ENCODE measurements at regions not wholly inside any gene's neighbourhood (a gene's known extent, or its start where the extent isn't known, plus 50 kb on each side); places are given as distances from the start of the nearest gene placed in this dataset.

GRCh38 chr12:124381456-124382296 is 86.8 kb downstream of the RFLNA start:
- H3K9me3 ChIP-seq (replicated peaks in 1 of 2; ENCODE audit: control insufficient read depth in 1 of 2, insufficient read depth in 1 of 2, low read length in 2 of 2): no peaks in the 10 kb centered on the region
- H3K4me3 ChIP-seq (replicated peaks in 1 of 3; ENCODE audit: low read depth in 2 of 3, low read length in 3 of 3): peak overlapping the region in 1 of 3 experiments; percentile 48
- H3K9me3 Mint-ChIP-seq: peaks cover 0 to 2% (median 0%) of the 10 kb centered on the region in 7 donors
- peaks cover 96% of the 10 kb centered on the region for H4K20me1 ChIP-seq (ENCODE audit: insufficient read depth, low read length)
- peak overlapping the region; percentile 62 for H3K4me2 ChIP-seq (replicated peaks; ENCODE audit: extremely low read depth, low read length, poor library complexity, severe bottlenecking)
- H3K4me1 Mint-ChIP-seq: peaks cover 43% of the 10 kb centered on the region
- TF ChIP-seq, protein P1, sequence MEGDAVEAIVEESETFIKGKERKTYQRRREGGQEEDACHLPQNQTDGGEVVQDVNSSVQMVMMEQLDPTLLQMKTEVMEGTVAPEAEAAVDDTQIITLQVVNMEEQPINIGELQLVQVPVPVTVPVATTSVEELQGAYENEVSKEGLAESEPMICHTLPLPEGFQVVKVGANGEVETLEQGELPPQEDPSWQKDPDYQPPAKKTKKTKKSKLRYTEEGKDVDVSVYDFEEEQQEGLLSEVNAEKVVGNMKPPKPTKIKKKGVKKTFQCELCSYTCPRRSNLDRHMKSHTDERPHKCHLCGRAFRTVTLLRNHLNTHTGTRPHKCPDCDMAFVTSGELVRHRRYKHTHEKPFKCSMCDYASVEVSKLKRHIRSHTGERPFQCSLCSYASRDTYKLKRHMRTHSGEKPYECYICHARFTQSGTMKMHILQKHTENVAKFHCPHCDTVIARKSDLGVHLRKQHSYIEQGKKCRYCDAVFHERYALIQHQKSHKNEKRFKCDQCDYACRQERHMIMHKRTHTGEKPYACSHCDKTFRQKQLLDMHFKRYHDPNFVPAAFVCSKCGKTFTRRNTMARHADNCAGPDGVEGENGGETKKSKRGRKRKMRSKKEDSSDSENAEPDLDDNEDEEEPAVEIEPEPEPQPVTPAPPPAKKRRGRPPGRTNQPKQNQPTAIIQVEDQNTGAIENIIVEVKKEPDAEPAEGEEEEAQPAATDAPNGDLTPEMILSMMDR (IDR thresholded peaks at IDR 0.05): no peak
- peaks cover 52 to 70% of the 10 kb centered on the region in 2 donors for H3K36me3 ChIP-seq (replicated peaks in 1 of 2; ENCODE audit: control insufficient read depth in 1 of 2, insufficient read depth in 2 of 2, low read length in 2 of 2)
- 3% methylated on average over 21 of the region's 25 CpGs for WGBS (ENCODE audit: insufficient coverage)
- H3K27ac ChIP-seq (ENCODE audit: low read depth in 1 of 2, low read length in 2 of 2): peak overlapping the region; percentile 68 to 81
- peak overlapping the region; percentile 89 to 95 (median 92) for H3K27ac Mint-ChIP-seq
- H3K27me3 ChIP-seq (ENCODE audit: control insufficient read depth in 2 of 2, insufficient read depth in 2 of 2, low read length in 2 of 2): no peaks in the 10 kb centered on the region
- peaks cover 15% of the 10 kb centered on the region for H3K79me2 ChIP-seq (ENCODE audit: insufficient read depth, low read length)
- DNase-seq: peak; percentile 91 to 95 (median 92)
- peaks cover 41 to 43% of the 10 kb centered on the region in 2 donors for H3K4me1 ChIP-seq (ENCODE audit: control insufficient read depth in 1 of 2, insufficient read depth in 2 of 2, low read length in 2 of 2)
- no peaks in the 10 kb centered on the region for H3K27me3 Mint-ChIP-seq (ENCODE audit: low read depth in 3 of 3)
- H3K4me3 Mint-ChIP-seq: peak overlapping the region; percentile 65 to 85
- H3K9ac ChIP-seq (ENCODE audit: insufficient read depth, low read length, poor library complexity, severe bottlenecking): peak overlapping the region; percentile 61
- intact Hi-C loops (cut with micrococcal nuclease): no loop called here
- H2AFZ ChIP-seq (ENCODE audit: insufficient read depth, low read depth, low read length, poor library complexity, severe bottlenecking): no peak overlapping the region
- peaks cover 70 to 83% of the 10 kb centered on the region in 2 donors for H3K36me3 Mint-ChIP-seq

DNA sequence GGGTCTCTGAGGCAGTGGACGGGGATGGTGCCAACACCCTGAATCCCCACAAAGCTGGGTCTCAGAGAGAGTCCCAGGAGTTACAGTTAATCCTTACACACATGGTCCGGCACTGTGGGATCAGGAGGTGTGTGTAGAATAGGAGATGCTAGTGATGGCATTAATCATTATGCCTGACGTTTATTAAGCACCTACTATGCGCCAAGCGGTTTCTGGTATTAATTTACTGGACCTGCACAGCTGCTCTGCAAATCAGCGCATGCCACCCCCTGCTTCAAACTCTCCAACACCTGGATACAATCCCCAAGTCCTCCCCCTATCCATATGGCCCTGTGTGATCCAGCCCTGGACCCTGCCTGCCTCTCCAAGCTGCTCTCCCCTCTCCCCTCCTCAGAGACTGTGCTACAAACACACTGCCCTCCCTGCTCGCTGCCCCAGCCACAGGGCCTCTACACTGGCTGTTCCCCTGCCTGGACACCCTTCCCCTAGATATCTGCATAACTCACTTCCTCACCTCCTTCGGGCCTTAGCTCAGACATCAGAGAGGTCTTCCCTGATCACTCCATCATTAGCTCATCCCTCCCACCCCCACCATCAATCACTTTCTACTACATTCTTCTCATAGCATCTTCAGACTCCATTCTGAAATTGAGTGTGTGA is 86.0 kb downstream of the RFLNA start:
- TF ChIP-seq, protein P1 (IDR thresholded peaks at IDR 0.05): no peak
- H3K4me1 Mint-ChIP-seq: peaks cover 43% of the 10 kb centered on the region
- H3K36me3 Mint-ChIP-seq: peaks cover 71 to 83% of the 10 kb centered on the region in 2 donors
- WGBS (ENCODE audit: insufficient coverage): 38% methylated on average over 7 of the region's 8 CpGs
- Histone ChIP-seq H3K4me1 (ENCODE audit: control insufficient read depth in 1 of 2, insufficient read depth in 2 of 2, low read length in 2 of 2) (peaks cover 41 to 43% of the 10 kb centered on the region in 2 donors), H3K9me3 (replicated peaks in 1 of 2; ENCODE audit: control insufficient read depth in 1 of 2, insufficient read depth in 1 of 2, low read length in 2 of 2) (no peaks in the 10 kb centered on the region), H4K20me1 (ENCODE audit: insufficient read depth, low read length) (peaks cover 96% of the 10 kb centered on the region), H2AFZ (ENCODE audit: insufficient read depth, low read depth, low read length, poor library complexity, severe bottlenecking) (no peak overlapping the region), H3K27ac (ENCODE audit: low read depth in 1 of 2, low read length in 2 of 2) (peak overlapping the region; percentile 68 to 81), H3K9ac (ENCODE audit: insufficient read depth, low read length, poor library complexity, severe bottlenecking) (peak overlapping the region; percentile 61), H3K79me2 (ENCODE audit: insufficient read depth, low read length) (peaks cover 10% of the 10 kb centered on the region), H3K4me2 (replicated peaks; ENCODE audit: extremely low read depth, low read length, poor library complexity, severe bottlenecking) (peak overlapping the region; percentile 62), H3K4me3 (replicated peaks in 1 of 3; ENCODE audit: low read depth in 2 of 3, low read length in 3 of 3) (peak overlapping the region in 1 of 3 experiments; percentile 48), H3K36me3 (replicated peaks in 1 of 2; ENCODE audit: control insufficient read depth in 1 of 2, insufficient read depth in 2 of 2, low read length in 2 of 2) (peaks cover 56 to 73% of the 10 kb centered on the region in 2 donors), H3K27me3 (ENCODE audit: control insufficient read depth in 2 of 2, insufficient read depth in 2 of 2, low read length in 2 of 2) (no peaks in the 10 kb centered on the region)
- H3K9me3 Mint-ChIP-seq: peaks cover 0 to 3% (median 0%) of the 10 kb centered on the region in 7 donors
- no peaks in the 10 kb centered on the region for H3K27me3 Mint-ChIP-seq (ENCODE audit: low read depth in 3 of 3)
- peak overlapping the region; percentile 80 to 95 (median 92) for H3K27ac Mint-ChIP-seq
- intact Hi-C loops (cut with micrococcal nuclease): no loop called here
- peak; percentile 44 to 59 (median 51) for DNase-seq
- peak overlapping the region; percentile 69 to 85 for H3K4me3 Mint-ChIP-seq
